HG03108 (cell line): ENCODE measurements at regions not wholly inside any gene's neighbourhood (a gene's known extent, or its start where the extent isn't known, plus 50 kb on each side); places are given as distances from the start of the nearest gene placed in this dataset.

ENCODE experiments used
- ATAC-seq: cut with Tn5 transposase; IDR thresholded peaks from one replicate; pipeline ENCODE4 v1.9.1; 2021; ENCODE audit warnings: moderate library complexity; ENCODE audit not compliant: unreplicated experiment

DNA sequence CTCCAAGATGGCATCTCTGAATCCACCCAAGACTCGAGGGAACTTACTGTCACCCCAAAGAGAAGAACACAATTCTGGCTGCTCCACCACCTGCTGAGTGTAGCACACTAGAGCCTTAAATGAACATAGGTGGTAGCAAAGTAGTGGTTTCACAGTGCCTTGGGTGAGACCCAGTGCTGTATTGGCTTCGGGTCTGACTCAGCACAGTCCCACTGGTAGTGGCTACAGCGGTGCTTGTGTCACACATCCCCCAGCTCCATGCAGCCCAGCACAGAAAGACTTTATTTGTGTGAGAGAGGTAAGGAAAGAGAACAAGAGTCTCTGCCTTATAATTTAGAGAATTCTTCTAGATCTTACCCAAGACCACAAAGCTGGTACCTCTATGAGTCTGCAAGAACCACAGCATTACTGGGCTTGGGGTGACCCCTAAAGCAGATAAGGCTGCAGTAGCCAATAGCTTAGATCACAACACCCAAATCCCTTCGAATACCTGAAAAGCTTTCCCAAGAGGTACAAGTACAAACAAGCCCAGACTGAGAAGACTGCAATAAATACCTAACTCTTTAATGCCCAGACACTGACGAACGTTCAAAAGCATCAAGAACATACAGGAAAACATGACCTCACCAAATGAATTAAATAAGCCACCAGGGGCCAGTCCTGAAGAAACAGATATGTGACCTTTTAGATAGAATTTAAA, 83.3 kb upstream of the SLC38A4 start:
- no peak for ATAC-seq

GRCh38 chr12:46910830-46911229, 85.0 kb upstream of the SLC38A4 start:
- no peak for ATAC-seq

DNA sequence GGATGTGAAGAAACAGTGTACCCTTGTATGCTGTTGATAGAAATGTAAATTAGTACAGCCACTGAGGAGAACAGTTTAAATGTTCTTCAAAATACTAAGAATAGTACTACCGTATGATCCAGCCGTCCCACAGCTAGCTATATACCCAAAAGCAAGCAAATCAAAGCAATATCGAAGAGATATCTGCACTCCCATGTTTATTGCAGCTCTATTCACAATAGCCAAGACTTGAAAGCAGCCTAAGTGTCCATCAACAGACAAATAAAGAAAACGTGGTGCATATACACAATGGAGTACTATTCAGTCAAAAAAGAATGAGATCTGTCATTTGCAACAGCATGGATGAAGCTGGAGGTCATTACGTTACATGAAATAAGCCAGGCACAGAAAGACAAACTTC, 88.5 kb upstream of the SLC38A4 start:
- no peak for ATAC-seq

DNA sequence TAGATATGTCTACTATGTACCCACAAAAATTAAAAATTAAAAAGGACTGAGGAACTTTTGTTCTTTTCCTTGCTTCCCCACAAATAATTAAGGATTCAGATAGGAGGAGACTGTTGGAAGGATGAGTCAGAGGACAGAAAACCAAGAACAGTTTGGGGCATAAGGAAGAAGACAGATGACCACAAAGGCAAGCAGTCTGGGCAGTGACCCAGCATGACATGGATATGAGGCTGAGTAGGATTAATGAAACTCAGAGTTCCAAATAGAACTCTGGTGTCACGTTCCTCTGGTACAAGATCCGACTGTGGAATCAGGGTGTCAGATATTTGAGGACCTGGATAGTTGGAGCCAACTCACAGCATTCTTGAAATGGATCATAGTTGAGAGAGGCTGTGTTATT, 89.3 kb upstream of the SLC38A4 start:
- no peak for ATAC-seq

DNA sequence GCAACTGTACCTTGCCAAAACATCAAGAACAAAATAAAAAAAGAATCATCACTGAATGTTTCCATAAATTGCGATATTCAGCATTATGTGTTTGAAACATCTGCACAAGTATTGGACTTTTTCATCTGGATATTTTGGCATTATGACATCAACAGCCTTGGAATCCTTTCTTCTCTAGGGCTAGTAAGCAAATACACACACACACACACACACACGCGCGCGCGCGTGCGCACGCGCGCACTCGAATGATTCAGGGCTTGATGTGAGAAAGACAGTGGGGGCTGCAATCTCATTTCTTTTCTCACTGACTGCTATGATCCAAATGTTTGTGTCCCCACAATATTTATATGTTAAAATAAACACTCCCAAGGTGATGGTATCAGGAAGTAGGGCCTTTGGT, 90.0 kb upstream of the SLC38A4 start:
- ATAC-seq, result no peak

GRCh38 chr12:46916796-46917419, 91.1 kb upstream of the SLC38A4 start:
- no peak for ATAC-seq

DNA sequence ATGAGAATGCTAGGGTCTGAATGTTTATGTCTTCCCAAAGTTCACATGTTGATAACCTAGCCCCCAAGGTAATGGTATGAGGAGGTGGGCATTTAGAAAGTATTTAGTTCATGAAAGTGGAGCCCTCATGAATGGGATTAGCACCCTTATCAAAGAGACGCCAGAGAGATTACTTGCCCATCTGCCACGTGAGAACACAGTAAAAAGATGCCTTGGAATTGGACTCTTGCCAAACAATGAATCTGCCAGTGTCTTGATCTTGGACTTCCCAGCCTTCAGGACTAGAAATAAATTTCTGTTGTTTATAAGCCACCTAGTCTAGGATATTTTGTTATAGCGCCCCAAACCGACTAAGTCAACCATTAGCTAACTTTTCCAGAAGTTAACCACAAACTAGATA, 92.0 kb upstream of the SLC38A4 start:
- ATAC-seq, result no peak

- no peak for ATAC-seq
Observed at GRCh38 chr12:46918631-46919030, 92.8 kb upstream of the SLC38A4 start.

GRCh38 chr12:46919666-46920400, 94.0 kb upstream of the SLC38A4 start:
- ATAC-seq, result no peak

DNA sequence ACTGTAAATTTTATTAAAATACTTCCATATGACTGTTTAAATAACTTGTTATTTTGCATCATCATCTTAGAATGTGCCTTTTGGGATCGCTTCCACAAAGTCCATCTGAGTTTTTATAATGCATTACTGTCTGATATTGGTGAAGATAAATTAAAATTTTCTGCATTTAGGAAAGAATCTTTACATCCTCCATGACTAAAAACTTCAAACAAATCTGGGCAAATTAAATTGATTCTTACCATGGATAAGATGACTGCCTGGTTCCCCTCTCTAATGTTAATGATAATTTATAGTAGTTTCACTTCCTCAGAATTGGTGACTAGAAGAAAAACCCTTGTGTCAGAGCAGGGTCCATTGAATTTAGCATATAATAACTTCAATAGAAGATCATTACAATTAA, 94.7 kb upstream of the SLC38A4 start:
- peak; percentile 54 for ATAC-seq

DNA sequence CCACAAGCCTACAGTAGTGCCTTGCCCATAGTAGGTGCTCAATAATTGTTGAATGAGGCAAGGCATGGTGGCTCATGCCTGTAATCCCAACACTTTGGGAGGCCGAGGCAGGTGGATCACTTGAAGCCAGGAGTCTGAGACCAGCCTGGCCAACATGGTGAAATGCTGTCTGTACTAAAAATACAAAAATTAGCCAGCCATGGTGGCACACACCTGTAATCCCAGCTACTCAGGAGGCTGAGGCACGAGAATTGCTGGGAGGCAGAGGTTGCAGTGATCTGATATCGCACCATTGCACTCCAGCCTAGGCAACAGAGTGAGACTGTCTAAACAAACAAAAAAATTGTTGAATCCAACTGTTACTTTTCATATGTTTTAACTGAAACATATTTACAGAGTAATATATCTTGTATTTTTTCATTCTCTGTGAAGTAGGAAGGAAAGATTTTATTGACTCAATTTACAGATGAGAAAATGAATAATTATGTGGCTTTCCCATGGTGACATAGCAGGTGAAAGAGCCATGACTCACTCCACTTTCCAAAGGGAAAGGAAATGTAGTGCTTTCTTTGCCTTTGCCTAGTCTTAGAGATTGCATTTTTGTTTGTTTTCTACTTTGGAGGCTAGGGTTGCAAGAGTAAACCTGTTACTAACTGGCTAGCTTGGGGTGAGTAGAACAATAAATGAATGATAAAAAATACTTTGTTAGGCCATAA, 95.4 kb upstream of the SLC38A4 start:
- ATAC-seq, result no peak

DNA sequence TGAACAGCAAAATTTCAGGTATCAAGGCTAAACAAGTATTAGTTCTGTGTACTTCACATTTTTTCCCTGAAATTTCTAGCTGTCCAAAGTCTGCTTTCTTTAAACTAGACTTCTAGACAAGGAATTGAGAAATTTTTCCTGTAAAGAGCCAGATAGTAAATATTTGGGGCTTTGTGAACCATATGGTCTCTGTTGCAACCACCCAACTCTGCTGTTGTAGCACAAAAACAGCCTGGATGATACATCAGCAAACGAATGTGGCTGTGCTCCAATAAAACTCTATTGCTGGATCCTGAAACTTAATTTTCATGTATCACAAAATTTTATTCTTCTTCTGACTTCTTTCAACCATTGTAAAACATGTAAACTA, 96.0 kb upstream of the SLC38A4 start:
- ATAC-seq, result no peak

- no peak for ATAC-seq
Observed at GRCh38 chr12:46926526-46926925, 100.7 kb upstream of the SLC38A4 start.

GRCh38 chr12:46930101-46930500, 104.3 kb upstream of the SLC38A4 start:
- no peak for ATAC-seq

DNA sequence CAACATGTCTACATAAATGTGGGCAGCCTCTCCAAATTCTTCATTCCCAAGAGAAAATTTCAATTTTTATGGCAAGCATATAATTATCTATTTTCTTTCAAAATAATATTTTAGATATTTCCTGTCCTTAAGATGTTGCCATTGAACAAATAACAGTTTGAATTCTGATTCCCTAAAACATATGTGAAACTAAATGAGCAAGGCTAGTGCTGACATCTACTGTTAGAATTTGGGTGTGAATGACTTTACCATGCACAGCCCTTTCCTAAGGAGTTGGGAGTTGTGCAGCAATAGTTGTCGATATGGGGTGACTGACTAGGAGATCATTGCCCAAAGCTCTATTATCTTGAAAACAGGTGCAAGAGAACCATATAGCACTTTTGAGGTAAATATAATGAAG, 108.2 kb upstream of the SLC38A4 start:
- ATAC-seq, result no peak

DNA sequence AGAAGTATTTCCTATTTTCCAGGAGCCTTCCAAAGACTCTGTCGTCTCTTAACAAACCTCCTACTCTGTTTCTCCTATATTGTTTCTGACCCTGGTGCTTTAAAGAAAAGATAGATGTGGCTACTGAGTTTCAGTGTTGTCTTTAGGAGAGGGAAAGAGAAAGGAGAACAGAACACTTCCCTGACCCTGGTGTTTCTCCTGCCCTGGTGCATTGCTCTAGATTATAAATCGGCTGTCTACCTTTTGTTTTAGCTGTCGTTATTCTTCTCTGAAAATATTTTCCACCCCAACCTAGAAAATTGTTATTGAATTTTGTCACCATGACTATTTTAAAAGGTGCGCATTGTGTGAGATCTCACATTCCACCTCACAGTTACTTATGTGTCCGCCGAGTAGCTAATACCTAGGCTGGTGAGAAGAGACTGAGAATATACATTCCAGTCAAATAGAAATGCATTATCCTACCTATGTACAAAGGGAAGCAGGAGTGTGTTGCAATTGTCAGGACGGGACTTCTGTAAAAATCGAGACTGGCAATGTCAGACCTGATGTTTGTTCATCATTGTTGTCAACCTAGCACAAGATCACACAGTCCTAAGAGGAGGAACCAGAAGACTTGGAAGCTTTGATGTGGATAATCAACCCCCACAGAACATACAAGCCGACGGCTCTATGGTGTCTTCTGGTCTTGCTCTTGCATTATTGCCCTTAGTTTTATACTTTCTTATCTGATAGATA, 108.7 kb upstream of the SLC38A4 start:
- ATAC-seq, result no peak

GRCh38 chr12:46935271-46935847, 109.6 kb upstream of the SLC38A4 start:
- no peak for ATAC-seq

DNA sequence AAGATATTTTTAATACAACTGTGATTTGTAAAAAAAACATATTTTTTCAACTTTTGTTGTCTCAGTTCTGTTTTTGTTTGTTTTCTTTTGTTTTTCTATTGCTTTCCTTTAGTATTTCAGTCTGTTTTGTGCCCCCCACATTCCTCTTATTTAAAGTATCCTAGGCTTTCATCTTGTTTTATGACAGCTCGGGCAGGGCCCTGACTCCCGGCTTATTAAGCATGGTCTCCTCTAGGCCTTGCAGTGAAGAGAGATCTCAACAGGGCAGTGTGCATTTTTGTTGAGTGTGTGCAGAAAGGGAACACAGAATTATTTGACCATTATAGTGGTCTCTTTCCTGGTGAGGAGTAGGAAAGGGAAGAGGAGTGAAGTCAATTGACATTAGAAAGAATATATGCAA, 110.2 kb upstream of the SLC38A4 start:
- ATAC-seq, result no peak

GRCh38 chr12:46938071-46938678, 112.4 kb upstream of the SLC38A4 start:
- no peak for ATAC-seq

DNA sequence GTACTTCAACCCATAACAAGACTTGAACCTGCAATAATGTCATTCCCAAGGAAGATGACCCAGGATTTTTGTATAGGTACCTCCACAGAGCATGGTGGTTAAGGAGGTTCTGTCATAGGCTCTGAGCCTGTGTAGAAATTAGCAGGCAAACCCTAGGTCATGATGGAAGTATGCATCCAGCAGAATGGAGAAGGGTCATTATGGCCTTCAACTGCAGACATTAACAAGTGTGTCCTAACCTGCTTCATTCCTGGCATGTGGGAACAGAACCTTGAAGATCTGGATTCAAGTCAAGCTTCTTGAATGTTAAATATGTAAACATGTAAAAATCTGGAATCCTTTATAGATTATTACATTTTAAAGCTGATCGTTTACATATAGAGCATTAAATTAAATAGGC, 116.2 kb upstream of the SLC38A4 start:
- ATAC-seq, result no peak
